ENCODE measurements at regions not wholly inside any gene's neighbourhood (a gene's known extent, or its start where the extent isn't known, plus 50 kb on each side); places are given as distances from the start of the nearest gene placed in this dataset.

GRCh38 chr14:101426466-101426865 lies 134.8 kb upstream of the DIO3 start:
- DNase-seq = no peak

GRCh38 chr14:101428409-101428808 lies 132.9 kb upstream of the DIO3 start:
- no peak for DNase-seq

GRCh38 chr14:101435546-101435945 lies 125.7 kb upstream of the DIO3 start:
- no peak for DNase-seq

- no peak for DNase-seq
Measured at GRCh38 chr14:101439023-101439422, 122.3 kb upstream of the DIO3 start.

- no peak for DNase-seq
Measured at GRCh38 chr14:101440496-101440895, 120.8 kb upstream of the DIO3 start.

- DNase-seq = no peak
Measured at GRCh38 chr14:101441710-101442109, 119.6 kb upstream of the DIO3 start.

- DNase-seq = no peak
Measured at GRCh38 chr14:101442451-101442850, 118.8 kb upstream of the DIO3 start.

GRCh38 chr14:101444116-101444515 lies 117.2 kb upstream of the DIO3 start:
- DNase-seq = no peak

- no peak for DNase-seq
Measured at GRCh38 chr14:101445278-101445677, 116.0 kb upstream of the DIO3 start.

- DNase-seq = no peak
Measured at GRCh38 chr14:101446387-101446969, 114.8 kb upstream of the DIO3 start.

GRCh38 chr14:101449114-101449513 lies 112.2 kb upstream of the DIO3 start:
- no peak for DNase-seq

GRCh38 chr14:101451166-101451565 lies 110.1 kb upstream of the DIO3 start:
- no peak for DNase-seq

GRCh38 chr14:101453225-101453624 lies 108.1 kb upstream of the DIO3 start:
- no peak for DNase-seq

GRCh38 chr14:101454229-101454628 lies 107.1 kb upstream of the DIO3 start:
- no peak for DNase-seq

GRCh38 chr14:101456246-101457175 lies 104.8 kb upstream of the DIO3 start:
- peak; percentile 6 for DNase-seq

- DNase-seq = no peak
Measured at GRCh38 chr14:101457301-101457935, 103.9 kb upstream of the DIO3 start.

- DNase-seq = no peak
Measured at GRCh38 chr14:101457936-101458740, 103.2 kb upstream of the DIO3 start.

GRCh38 chr14:101458741-101459550 lies 102.3 kb upstream of the DIO3 start:
- DNase-seq = no peak

GRCh38 chr14:101459551-101459900 lies 101.8 kb upstream of the DIO3 start:
- DNase-seq = no peak

GRCh38 chr14:101460521-101460920 lies 100.8 kb upstream of the DIO3 start:
- no peak for DNase-seq

- no peak for DNase-seq
Measured at GRCh38 chr14:101460986-101461750, 100.1 kb upstream of the DIO3 start.
